ENCODE measurements at regions not wholly inside any gene's neighbourhood (a gene's known extent, or its start where the extent isn't known, plus 50 kb on each side); places are given as distances from the start of the nearest gene placed in this dataset.

GRCh38 chr10:36030516-36030915, 388.4 kb upstream of the FZD8 start:
- TF ChIP-seq CTCF (IDR thresholded peaks at IDR 0.05), result no peak
- TF ChIP-seq POLR2A (IDR thresholded peaks at IDR 0.05), result no peak

Data from Peyer's patch (tissue), 4 donors.